NOMO-1 (cell line): ENCODE measurements at regions not wholly inside any gene's neighbourhood (a gene's known extent, or its start where the extent isn't known, plus 50 kb on each side); places are given as distances from the start of the nearest gene placed in this dataset.

Experiments
- DNase-seq, 2 experiments: peaks; one replicate each; lab custom pipeline; 2025; ENCODE audit not compliant: unreplicated experiment in 2 of 2; lab: John Stamatoyannopoulos, UW

DNA sequence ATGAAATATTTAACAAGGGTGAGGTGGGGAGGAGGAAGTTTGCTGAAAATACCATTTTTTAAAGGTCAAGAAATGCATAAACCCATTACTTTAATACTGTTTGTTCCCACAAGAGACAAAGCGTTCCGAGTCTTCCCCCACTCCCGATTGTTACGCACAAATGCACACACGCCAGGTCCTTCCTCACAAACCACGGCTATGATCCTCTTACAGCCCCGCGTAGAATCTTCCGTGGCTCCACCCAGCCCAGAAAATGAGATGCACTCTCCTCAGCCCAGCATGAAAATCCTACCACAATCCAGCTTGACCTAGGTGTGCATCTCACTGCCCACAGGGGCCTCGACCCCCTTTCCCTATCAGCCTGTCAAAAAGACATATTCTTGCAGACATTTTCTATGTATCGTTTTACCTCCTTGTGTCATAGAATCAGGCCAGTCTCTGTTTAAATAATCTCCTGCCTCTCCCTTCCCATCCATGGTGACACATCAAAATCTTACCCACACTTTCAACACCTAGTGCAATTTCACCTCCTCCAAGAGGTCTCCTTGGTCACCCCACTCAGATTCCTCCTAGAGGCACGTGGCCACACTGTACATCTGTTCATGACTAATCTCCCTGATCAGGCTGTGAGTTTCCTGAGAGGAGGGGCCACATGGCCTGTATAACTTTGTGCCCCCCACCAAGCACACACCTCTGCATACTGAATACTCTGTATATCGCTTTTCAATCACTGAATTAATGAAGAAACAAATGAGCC, 491.0 kb upstream of the KLHL29 start:
- DNase-seq = no peak

DNA sequence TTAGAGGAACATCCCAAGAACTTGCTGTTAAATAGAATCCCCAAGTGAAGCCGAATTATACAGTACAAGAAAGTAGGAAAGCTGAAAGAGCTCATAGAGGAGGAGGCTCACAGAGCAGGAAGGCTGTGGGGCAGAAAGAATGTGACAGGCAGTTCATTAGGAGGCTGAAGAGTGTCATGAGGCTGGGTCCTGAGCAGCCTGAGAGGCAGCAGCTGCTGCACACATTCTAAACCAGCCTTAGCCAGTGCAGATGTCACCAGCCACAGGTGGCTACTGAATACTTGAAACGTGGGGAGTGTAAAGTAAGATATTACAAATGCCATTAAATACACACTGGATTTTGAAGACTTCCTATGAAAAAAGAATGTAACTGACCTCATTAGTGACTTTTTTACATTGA, 490.2 kb upstream of the KLHL29 start:
- DNase-seq = no peak

DNA sequence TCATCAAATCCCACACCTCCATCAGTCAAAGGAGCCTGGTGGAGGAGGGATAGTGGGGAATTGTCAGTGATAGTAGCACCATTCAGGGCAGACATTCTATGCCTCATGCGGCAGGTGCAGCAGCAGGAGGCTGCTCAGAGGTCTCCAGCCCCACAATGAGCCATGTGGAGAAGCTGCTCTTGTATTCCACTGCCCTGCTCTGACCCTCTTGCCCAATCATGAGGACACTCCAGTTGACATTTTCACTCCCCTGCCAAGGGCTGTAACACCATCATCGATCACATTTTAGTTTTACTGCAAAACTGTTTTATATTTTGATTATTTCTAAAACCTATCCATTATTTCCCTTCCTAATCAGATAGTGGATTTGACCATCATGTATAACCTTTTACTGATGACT, 487.6 kb upstream of the KLHL29 start:
- no peak for DNase-seq

DNA sequence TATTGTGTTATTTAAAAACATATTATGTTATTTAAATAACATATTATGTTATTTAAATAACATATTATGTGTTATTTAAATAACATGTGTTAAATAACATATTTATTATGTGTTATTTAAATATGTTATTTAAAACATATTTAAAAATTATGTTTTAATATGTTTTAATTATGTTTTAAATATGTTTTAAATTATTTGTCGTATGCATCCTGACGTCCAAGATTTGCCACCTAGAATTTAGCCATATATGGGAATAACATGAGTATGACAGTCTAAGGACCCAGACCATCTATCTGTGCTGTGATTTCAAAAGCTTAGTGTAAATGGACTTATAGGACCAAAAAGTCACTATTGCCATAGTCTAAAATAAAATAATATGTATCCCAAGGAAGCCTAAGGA, 484.3 kb upstream of the KLHL29 start:
- no peak for DNase-seq

DNA sequence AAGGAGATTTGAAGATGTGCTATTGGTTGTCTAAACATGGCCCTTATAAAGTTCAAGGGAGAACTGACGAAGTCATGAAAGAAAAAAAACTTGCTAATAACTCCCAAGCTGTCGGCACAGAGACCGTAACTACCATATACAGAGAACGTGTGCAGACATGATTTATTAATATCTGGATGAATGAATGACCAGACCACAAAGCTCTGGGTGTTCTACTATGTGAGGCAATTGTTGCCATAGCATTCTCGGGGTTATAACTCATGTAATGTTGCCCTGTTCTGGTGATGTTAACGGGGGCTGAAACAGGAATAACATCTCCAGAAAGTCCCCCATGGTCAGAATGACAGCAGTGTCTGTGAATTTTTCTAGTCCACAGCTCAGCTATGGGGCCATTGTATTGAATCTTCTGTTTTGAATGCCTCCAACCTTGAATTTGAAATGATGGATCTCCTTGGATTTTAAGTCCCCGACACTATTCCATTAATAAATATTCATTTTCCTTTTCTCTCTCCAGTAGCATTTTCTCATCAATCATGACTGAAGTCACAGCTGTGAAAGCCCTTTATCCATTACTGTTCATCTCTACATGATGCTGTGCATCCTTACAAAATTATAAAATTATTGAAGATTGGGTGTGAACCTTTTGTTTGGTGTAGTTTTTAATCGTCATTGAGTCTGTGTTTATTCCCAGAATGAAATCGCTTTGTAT, 483.4 kb upstream of the KLHL29 start:
- no peak for DNase-seq

DNA sequence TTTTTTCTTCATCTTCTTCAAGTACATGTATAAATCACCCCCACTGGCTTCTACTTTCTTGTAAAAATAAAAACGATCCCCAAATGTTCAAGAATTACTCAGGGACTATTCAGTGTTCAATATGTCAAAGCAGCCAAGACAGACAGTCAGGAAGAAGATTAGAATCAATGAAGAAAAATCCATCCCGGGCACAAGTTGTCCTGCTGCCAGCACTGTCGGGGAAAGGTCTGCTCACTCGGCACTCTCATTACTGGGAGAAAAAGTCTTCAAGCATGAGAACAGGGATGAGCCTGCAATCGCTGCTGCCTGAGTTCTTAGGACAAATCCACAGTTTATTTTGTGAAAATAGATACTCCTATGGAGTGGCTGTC, 482.8 kb upstream of the KLHL29 start:
- DNase-seq = no peak

DNA sequence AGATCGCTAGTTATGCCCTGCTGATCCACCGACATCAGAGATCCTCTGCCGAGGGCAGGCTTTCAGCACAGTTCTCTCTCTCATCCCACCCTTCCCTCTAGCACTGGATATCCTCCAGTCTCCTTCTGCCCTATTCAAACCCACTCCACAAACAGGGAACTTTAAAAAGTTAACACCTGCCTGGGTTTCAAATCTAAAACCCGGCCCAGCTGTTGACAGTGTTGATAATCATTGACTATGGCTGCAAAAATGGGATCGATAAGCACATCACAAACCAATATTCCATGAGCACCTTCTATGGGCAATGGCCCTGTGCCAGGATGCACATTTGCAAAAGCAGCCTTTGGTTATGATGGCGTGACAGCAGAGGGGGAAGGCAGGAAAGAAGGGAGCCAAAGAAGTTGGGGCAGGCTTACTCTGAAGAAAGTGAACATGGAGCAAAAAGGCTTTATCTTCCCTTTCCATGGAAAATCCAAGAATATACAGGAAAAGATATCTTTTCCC, 482.3 kb upstream of the KLHL29 start:
- no peak for DNase-seq

DNA sequence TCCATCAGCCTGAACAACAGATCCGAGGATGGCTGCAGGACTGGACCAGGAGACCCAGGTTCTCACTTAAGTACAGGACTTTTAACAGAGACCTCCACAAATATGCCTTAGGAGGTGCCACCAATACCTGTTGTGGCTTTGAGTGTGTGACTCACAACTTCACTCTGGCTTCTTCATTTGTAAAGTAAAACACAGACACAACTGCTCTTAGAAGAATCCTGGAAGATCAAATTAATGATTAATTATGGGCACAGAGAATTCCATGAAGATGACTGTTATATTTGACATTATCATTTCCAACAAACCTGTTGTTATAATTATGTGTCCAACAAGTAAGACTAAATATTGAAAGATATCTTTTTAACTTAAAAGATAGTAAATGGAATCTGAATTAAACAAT, 481.4 kb upstream of the KLHL29 start:
- DNase-seq = no peak

DNA sequence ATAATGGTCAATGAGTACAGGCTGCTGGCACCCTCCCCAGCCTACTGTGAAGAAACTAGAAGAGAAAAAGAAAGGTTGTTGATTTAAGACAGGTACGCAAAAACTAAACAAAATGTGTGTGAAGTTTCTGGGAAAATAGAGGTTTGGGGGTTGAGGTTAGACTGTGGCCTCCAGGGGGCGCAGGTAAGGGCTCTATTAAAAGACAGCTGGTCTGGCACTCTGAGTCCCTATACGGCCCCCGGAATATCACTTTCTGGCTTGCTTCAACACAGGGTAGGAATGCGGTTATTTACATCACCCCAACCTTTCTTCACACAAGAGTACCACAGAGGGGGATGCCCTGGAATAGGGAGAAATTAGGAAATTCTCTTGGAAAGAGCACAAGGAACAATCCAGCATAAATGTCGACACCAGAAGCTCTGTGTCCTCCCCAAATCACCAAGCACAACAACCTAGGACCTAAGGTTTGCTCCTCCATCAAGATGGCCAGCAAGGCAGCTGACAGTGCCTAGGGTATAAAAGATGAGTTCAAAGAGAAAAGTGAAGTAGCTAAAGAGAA, 480.8 kb upstream of the KLHL29 start:
- DNase-seq = no peak

DNA sequence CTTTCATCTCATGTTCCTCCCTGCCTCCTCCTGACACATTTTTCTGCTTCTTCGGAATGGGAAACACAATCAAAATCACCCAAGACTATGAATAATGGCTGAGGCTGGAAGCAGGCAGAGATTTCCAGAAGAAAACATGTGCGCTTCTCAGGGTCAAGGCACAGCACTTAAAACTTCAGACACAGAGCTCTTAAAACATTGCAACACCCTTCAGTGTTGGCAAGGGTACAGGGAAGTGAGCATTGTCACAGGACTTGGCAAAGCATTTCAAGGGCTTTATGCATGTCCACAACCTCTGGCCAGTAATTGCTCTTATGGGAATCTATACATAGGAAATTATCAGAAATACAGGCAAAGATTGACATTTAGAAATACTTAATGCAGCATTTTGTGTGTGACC, 477.6 kb upstream of the KLHL29 start:
- DNase-seq = no peak

DNA sequence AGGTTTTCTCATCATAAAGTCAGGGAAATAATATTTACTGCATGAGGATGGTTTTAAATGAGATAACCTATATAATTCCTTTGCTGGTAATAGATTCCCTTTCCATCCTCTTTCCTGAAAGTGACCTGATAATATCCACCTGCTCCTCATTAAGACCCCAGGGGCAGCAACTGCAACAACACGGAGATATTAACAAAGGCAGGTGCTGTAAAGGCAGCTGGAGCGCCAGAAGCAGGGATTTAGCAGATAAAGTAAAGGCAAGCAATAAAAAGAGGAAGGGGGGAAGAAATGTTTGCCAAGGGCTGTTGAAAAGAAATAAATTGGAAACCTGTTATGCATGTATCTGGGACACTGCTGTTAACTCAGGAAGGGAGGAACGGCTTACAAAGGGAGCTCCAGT, 472.6 kb upstream of the KLHL29 start:
- DNase-seq = no peak

DNA sequence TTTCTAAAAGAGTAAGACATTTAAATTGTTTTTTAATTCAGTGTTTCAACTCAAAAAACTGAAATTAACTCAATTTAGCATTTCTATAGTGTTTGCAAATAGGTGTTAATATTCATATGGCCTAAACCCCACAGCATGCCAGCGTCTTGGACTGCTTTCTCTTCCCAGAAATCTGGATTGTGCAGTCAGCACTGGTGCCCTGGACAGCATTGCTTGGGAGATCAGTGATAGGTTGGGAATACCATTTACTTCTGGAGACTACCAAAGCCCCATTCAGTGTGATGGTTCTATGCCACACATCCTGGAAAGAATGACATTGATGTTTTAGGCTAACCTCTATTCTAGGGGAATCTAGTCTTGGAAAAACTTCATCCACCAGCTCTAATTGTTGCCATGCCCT, 455.0 kb upstream of the KLHL29 start:
- DNase-seq = no peak

DNA sequence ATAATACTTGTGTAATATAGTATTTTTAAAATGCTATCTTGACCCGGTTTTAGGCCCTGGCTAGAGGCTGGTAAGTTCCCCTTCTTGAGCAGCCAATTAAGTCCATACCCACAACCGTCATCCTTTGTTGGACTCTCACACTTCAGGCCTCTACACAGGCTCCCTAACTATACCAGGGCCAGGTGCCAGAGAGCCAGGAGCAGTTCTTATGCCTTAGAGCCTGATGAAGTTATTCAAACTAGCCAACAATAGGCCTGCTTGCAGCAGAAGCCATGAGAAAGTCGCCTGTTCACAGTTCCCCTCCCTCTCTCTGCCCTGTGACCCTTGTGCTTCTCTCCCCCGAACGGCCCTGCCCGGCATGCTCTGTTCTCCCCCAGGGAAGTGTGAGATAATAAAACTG, 454.2 kb upstream of the KLHL29 start:
- DNase-seq = no peak

DNA sequence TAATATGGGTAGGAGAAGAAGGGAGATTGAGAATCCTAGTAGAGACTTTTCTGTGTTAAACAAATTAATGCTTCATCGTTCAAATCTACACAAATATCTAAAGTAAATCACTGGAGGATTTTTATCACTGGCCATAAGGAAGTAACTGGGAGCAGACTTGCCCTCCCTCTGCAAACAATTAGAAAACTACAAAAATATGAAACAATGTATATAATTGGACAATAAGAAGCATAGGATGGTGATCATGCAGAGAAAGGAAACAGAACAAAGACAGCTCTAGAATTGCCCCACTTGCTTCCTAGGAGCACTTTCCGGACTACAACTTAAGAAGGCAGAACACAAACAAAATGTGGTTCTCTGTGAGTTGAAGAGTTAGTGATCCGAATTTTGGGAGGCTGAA, 452.7 kb upstream of the KLHL29 start:
- DNase-seq = no peak

DNA sequence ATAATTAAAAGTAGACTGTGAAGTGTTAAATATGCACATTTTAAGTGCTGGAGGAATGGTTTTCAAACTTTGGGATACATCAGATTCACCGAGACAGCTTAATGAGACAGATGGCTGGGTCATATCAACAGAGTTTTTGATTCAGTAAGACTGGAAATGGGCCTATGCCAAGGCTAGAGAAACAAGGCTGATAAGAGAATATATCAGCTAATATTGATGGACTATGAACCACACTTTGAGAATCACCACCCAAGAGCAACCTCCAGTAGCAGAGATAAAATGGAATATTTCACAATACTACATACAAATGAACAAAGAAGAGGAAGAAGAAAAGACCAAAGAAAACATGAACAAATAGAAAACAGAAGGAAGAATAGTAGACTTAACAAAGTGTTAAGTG, 450.2 kb upstream of the KLHL29 start:
- no peak for DNase-seq

DNA sequence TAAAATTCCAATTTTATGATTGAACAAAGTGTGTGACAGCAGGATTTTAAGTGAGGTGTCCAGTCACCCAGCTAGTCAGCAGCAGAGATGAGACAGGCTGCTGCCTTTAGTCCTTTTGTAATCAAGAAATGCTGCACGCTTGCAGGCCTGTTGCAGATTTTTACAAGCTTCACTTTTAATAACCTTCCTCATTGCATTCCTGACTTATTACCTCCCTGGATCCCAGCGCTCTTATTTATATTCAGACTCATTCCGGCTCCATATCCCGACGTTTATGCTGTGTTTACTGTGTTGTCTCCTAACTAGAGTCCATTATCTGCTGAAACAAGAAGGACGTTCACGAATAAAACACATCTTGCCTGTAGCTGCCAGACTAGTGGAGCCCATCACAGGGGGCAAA, 442.5 kb upstream of the KLHL29 start:
- DNase-seq = no peak

DNA sequence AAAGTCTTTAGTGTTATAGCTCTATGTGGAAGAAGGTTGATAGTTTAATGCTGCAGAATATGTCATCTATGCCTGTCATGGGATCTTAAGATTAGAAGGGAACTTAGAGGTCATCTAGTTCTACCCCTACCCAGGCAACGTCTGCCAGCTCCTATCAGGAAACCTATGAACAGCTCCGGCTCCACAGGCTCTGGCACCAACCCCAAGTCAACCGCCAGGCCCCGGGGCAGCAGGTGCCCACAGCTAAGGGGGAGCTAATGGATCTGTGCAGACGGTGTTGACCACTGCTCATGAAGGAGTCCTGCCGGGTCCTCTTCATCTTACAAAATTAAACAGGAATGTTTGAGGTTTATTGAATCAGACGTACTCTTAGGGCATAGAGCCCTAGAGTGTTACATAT, 440.8 kb upstream of the KLHL29 start:
- no peak for DNase-seq

DNA sequence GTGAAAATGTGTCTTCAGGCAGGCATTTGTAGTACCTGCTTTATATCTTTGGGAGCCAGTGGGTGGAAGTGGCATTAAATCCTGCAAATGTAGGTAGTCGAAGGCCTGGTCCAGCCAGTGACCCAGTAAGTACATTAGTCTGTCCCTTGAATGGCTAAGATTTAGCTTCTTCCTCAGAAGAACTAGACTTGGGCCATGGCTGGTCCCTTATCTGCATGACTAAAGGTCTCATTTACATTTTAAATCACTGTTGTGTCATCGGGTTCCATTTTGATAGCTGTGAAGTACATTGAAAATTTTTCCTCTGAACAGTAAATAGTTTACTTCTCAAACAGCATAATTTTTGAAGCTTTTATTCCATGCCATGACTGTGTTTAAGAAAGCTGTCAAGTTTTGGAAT, 438.4 kb upstream of the KLHL29 start:
- DNase-seq = no peak

DNA sequence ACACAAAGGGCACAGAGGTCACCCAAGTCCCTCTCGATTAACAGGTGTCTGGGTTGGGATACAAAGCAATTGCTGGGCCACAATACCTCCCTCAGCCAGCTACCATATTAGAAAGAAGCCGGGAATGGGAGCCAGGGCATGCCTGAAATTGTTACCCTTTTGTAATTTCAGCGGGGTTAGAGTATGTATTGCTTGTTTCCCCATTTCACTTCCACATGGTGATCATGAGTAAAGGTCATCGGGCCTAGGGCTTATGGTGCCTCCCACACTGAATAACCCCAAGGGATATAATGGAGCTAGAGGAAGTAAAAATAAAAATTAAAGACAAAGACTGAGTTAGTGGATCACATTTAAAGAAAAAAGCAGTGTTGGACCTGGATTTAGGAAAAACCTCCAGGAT, 437.2 kb upstream of the KLHL29 start:
- no peak for DNase-seq

DNA sequence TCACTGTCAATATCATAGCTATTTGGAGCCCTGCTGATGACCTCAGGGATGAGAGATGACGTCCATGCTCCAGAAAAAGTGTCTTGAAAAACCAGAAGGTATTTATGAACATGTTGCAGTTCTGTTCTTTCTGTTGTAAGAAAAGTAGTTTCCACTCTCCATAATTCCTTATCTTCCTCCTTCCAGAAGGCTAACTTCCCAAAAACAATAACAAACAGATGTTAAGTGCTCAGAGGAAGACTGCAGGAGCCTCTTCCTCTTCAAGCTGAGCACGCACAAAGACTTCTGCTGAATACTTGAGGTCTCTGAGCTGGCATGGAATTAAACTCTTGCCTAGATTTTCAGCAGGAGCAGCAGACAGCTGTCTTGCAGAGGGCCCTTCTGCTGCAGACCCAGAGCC, 434.5 kb upstream of the KLHL29 start:
- DNase-seq = no peak

DNA sequence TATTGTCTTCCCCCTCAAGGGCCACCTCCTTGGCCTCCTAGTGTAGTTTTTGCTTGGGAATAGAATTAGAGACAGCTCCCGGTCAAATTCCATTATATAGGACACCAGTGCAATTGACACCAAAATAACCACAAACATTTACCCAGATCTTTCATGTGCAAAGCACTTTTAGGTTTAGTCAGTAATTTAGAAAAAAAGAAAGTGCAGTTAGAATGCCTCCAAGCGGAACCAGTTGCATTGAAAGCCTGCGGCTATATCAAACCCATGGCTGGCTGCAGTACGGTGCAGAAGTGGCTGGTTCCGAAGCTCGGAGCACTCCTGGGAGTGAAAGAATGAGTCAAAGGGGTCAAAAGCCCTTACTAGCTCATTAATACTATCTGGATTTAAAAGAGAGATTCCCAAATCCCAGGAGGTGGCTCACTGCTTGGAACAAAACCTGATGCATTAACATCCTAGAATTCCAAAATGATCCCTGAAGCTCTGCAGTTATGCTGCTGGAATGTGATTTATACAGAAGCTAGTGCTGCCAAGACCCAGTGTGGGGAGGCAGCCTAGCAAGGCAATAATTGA, 432.2 kb upstream of the KLHL29 start:
- no peak for DNase-seq

DNA sequence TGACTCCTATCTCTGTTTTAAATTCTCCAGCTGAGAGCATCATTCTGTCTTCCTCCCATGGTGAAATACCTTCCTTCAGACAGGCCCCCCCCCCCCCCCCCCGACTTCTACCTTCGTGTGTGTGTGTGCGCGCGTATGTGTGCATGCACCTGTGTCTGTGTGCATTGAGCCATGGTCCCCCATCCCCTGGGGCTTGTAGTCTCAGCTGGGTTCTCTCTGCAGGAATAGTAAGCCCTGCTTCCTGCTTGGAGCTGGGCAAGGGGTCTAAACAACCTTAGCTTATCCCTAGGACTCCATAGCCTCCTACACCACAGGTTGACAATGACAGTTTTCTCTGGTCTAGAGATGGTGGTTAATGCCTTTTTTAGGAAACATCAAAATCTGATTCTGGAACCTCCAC, 427.5 kb upstream of the KLHL29 start:
- no peak for DNase-seq
